Lower leg skin (tissue), 4 donors: ENCODE measurements at regions not wholly inside any gene's neighbourhood (a gene's known extent, or its start where the extent isn't known, plus 50 kb on each side); places are given as distances from the start of the nearest gene placed in this dataset.

Experiments used
- DNase-seq, 2 donors: peaks; one replicate each; pipeline ENCODE4 v3.0.0-alpha.2; 2019; ENCODE audit warnings: low spot score in 2 of 2
- H3K4me3 ChIP-seq: fragments of 200-600 bp; sonication (generic); 2 replicates; pipeline ENCODE4 v1.5.1; 2017; ENCODE audit warnings: mild to moderate bottlenecking, low read depth; ENCODE audit not compliant: poor library complexity, severe bottlenecking
- CTCF ChIP-seq, 3 donors: fragments of 450-650 bp; IDR thresholded peaks; one replicate each; pipeline ENCODE4 v1.5.1; 2016; ENCODE audit warnings: antibody characterized with exemption in 3 of 3, mild to moderate bottlenecking in 3 of 3, moderate library complexity in 2 of 3
- POLR2A ChIP-seq, 2 donors: fragments of 450-650 bp; IDR thresholded peaks; one replicate each; pipeline ENCODE4 v1.6.1; 2016 to 2017; ENCODE audit warnings: antibody characterized with exemption in 2 of 2, mild to moderate bottlenecking in 1 of 2, moderate library complexity in 1 of 2
- WGBS, 2 donors: methylation state at CpG; one replicate each; pipeline ENCODE4 v1.1.5; 2018; 5-methylcytosine and 5-hydroxymethylcytosine counted together
- intact Hi-C: fragments of 100-400 bp; cut with DNase I; formaldehyde crosslinking; loops from one replicate; pipeline ENCODE4 v1.15.0; 2023; ENCODE audit warnings: low total_unique reads

DNA sequence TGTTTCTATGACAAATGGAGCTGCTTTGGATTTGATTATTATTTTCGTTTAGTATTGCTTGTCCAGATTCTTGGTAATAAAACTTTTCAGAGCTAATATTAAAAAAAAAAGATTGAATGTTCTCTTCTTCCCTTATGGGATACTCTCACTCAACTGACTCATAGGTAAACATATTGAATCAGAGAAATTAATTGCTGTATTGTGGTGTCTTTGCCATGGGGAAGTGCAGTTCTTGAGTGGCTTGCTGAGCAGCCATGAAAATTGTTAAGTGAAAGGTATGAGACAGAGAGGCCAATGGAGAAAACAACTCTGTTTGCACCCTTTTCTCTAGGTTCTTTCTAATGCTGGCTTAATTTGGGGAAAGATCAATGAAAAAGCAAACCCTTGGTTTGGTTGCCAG is 149.9 kb upstream of the HMHB1 start:
- DNase-seq, result no peak
- no peak overlapping the region for H3K4me3 ChIP-seq
- 64 to 76% methylated on average over 1 of the region's 1 CpG for WGBS, 2 donors
- TF ChIP-seq CTCF (IDR thresholded peaks at IDR 0.05) (no peak), POLR2A (IDR thresholded peaks at IDR 0.05) (no peak)
- intact Hi-C loops, result no loop called here

DNA sequence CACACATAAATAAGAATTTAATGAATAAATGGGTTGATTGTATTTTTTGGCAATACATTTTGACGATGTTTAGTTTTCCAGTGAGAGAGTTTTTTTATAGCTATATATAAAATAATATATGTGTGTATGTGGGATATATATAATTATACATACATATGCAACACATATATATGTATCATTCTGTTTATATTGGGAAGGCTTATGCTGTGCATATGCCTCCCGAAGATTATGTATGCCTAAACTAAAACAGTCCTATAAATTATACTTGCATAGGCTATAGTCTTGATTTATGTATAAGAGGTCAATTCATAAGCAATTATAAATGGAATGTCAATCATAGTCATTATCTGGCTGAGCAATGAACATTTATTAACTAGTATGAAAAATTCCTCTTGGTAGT is 151.3 kb upstream of the HMHB1 start:
- DNase-seq, result no peak
- WGBS, 2 donors, result 89 to 93% methylated on average over 2 of the region's 2 CpGs
- H3K4me3 ChIP-seq, result no peak overlapping the region
- TF ChIP-seq POLR2A (IDR thresholded peaks at IDR 0.05) (no peak), CTCF (IDR thresholded peaks at IDR 0.05) (no peak)
- intact Hi-C loops, result no loop called here

DNA sequence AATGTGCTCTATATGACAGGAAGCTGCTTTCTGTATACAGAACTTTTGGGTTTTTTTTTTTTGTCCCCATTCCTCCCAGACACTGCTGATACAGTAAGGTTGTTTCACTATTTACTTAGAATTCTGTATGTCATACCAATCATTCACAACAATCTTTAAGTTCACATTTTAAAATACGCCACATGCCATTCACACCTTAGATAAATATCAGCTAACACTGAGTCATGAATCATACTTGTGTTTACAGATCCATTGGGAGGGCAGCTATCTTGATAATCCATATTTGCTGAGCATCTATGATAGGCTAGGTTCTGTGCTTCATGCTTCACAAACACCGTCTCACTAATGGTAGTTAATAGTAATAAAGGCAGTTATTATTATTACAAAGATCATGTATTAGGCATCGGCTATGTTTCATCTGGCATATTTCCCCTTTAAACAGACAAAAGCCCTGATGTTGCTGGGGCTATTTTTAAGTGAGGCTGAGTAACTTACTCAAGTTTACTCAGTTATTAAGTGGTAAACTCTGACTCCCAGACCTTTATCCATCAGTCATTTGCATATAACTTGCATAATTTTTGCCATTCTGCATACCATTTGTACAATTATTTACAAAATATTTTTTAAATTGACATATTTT is 152.2 kb upstream of the HMHB1 start:
- WGBS, 2 donors, result 79 to 81% methylated on average over 3 of the region's 3 CpGs
- intact Hi-C loops, result no loop called here
- TF ChIP-seq CTCF (IDR thresholded peaks at IDR 0.05), result no peak
- no peak for TF ChIP-seq POLR2A (IDR thresholded peaks at IDR 0.05)
- H3K4me3 ChIP-seq, result no peak overlapping the region
- no peak for DNase-seq

GRCh38 chr5:143658956-143659355 is 153.0 kb upstream of the HMHB1 start:
- WGBS, 2 donors, result 96 to 97% methylated on average over 3 of the region's 3 CpGs
- TF ChIP-seq POLR2A (IDR thresholded peaks at IDR 0.05) (no peak), CTCF (IDR thresholded peaks at IDR 0.05) (no peak)
- H3K4me3 ChIP-seq, result no peak overlapping the region
- no peak for DNase-seq
- intact Hi-C loops, result no loop called here

DNA sequence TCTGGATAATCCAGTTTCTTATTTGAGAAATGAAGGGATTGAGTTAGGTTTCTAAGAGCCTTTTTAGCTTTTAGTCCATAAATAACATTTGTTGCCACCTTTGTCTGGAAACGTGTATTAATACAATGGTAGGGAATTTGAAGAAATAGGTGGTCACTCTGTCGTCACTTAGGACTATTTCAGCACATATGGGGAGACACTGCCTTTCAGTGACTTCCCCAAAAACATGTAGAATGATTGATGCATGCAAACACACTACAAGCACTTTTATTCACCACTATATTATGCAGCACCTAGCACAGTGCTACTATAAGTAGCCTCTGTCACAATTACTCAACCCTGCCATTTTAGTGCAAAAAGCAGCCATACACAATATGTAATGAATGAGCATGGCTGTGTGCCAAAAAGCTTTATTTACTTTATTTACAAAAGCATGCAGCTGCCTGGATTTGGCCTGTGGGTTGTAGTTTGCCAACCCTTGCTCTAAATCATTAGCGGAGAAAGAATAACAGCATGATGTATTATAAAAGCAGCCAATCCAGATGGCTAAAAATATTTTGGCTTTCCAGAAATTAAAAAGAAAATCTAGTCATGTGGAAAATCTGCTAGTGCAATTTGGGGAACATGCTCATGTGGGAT is 154.2 kb upstream of the HMHB1 start:
- intact Hi-C loops, result no loop called here
- no peak overlapping the region for H3K4me3 ChIP-seq
- 64 to 76% methylated on average over 3 of the region's 3 CpGs for WGBS, 2 donors
- no peak for DNase-seq
- no peak for TF ChIP-seq CTCF (IDR thresholded peaks at IDR 0.05)
- TF ChIP-seq POLR2A (IDR thresholded peaks at IDR 0.05), result no peak
